Middle frontal gyrus (tissue), 1 donor: ENCODE measurements at regions not wholly inside any gene's neighbourhood (a gene's known extent, or its start where the extent isn't known, plus 50 kb on each side); places are given as distances from the start of the nearest gene placed in this dataset.
"Not testable (repeated sequence)": the region's sequence is repeated elsewhere in the genome, so short reads cannot be mapped to it uniquely, and the experiment has no call there.

Source experiments
- DNase-seq: peaks from one replicate; pipeline ENCODE4 v3.0.0-alpha.2; 2015; ENCODE audit warnings: low spot score; ENCODE audit errors: extremely low spot score

- DNase-seq: not testable (repeated sequence)
Measured at GRCh38 chr2:154582694-154583093, 115.8 kb upstream of the KCNJ3 start.

DNA sequence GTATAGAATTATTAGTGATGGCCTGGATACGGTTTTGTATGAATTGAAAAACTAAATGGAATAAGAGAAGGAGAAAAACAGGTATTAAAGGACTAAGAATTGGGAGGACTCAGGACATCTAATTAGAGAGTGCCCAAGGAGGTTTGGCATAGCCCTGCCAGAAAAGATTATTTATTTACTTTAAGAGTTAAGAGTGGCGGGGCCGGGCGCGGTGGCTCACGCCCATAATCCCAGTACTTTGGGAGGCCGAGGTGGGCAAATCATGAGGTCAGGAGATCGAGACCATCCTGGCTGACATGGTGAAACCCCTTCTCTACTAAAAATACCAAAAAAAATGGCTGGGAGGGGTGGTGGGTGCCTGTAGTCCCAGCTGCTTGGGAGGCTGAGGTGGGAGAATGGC lies 115.2 kb upstream of the KCNJ3 start:
- not testable (repeated sequence) for DNase-seq

- no peak for DNase-seq
Measured at GRCh38 chr2:154587739-154588138, 110.8 kb upstream of the KCNJ3 start.

DNA sequence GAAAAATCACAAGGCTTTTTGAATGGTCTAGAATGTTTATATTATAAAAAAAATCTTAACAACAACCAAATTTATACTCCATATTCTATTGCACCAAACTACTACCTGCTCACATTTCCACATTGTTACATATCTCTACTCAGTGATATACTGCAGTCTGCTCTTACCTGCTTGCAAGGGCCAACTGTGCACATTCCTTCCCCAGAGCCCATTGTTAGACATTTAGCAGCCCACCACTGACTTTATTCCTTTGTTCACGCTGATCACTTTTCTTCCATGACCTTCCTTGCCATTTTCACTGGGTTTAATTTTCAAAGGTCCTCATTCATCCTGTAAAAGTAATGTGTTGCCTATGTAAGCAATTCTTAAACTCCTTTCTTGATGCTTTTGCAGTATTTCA lies 109.7 kb upstream of the KCNJ3 start:
- no peak for DNase-seq

- DNase-seq: no peak
Measured at GRCh38 chr2:154589514-154589913, 109.0 kb upstream of the KCNJ3 start.

- DNase-seq: no peak
Measured at GRCh38 chr2:154591294-154591820, 107.1 kb upstream of the KCNJ3 start.

GRCh38 chr2:154599189-154599588 lies 99.3 kb upstream of the KCNJ3 start:
- no peak for DNase-seq

DNA sequence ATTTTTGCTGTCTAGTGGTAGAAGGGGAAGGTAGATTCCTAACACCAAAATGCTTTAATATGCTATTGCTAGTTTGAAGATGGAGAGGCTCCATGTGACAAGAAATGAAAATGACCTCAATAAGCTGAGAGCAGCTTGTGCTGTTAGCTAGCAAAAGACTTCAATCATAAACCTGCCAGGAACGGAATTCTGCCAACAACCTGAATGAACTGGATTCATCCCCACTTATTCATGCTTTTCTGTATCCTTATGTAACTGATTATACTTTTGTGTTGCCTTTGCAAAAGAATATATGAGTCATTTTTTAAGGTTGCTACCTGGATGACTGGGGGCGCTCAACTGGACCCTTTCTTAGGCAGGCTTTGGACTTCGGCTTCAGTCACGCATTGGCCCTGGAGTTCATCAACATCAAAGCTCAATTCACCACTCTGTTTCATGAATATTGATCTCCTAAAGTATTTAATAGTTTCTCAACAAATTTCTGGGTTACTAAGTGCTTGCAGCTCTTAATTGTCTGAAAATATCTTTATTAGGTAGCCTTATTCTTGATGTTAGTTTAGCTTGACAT lies 97.5 kb upstream of the KCNJ3 start:
- DNase-seq: no peak

GRCh38 chr2:154603682-154604081 lies 94.8 kb upstream of the KCNJ3 start:
- no peak for DNase-seq

GRCh38 chr2:154608438-154608837 lies 90.1 kb upstream of the KCNJ3 start:
- DNase-seq: no peak

DNA sequence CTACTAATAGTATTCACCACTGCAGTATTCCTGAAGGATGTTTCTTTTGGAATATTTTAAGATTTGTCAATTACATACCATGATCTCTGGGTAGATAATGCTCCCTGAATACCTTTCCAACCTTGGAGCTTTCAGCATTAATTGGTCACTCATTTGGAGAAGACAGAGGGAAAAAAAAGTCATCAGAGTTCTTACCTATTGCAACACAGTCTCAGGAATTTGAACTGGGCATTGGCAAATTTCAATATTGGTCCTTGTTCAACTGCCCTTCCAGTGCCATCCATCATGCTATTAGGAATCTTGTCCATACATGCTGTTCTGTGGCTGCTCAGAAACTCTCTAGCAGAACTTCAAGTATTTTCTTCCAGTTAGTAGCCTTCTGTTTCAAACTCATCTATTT lies 83.6 kb upstream of the KCNJ3 start:
- DNase-seq: no peak

DNA sequence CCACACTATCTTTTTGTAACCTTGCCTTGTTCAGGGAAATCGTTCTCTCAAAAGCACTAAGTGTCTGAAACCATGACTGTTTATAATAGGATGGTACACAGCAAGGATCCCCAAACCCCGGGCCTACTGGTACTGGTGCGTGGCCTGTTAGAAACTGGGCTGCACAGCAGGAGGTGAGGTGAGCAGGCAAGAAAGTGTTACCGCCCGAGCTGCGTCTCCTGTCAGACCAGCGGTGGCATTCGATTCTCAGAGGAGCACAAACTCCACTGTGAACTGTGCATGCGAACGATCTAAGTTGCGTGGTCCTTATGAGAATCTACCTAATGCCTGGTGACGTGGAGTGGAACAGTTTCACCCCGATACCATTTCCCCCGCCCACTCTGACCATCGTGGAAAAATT lies 81.8 kb upstream of the KCNJ3 start:
- DNase-seq: no peak

DNA sequence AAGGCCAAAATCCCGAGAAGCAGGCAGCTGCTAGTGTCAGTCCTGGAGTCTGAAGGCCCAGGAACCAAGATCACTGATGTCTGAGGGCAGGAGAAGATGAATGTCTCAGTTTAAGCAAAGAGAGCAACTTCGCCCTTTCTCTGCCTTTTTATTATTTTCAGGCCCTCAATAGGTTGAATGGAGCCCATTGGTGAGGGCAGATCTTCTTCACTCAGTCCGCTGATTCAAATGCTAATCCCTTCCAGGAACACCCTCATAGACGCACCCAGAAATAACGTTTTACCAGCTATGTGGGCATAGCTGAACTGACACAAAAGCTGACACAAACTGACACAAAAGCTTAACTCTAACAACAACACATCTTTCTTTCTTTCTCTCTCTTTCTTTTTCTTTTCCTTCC lies 78.0 kb upstream of the KCNJ3 start:
- no peak for DNase-seq

- DNase-seq: peak; percentile 49
Measured at GRCh38 chr2:154623819-154624218, 74.7 kb upstream of the KCNJ3 start.

DNA sequence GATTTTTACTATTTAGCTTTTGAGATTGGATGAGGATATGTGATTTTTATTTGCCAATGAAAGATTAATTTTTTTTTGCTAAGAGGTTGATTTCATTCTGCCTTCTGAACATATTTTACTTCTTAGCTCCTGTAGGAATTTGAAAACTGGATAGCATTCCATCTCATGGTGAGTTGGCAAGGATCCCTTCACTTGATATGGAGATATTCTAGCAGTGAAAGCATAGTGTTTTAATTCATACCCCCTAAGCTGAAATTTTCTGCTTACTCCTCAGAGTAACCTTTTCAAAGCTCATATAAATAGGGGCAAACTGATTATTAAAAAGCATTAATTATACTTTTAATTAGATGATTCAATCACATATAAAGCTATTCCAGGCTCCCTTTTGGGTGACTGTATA lies 61.0 kb upstream of the KCNJ3 start:
- DNase-seq: no peak

- DNase-seq: no peak
Measured at GRCh38 chr2:154638783-154639182, 59.7 kb upstream of the KCNJ3 start.

GRCh38 chr2:154640000-154640399 lies 58.5 kb upstream of the KCNJ3 start:
- DNase-seq: no peak
